Neural cell (in vitro differentiated cells): ENCODE measurements at regions not wholly inside any gene's neighbourhood (a gene's known extent, or its start where the extent isn't known, plus 50 kb on each side); places are given as distances from the start of the nearest gene placed in this dataset.

ENCODE experiments used
- CTCF ChIP-seq: fragments of 450-650 bp; IDR thresholded peaks from 2 replicates; pipeline ENCODE4 v1.5.1; 2014; ENCODE audit warnings: antibody characterized with exemption, mild to moderate bottlenecking, moderate library complexity; ENCODE audit not compliant: poor library complexity, severe bottlenecking
- EZH2 ChIP-seq: fragments of 200-600, 300-800 bp; shearing (Covaris generic), sonication (generic); IDR thresholded peaks from 2 replicates; pipeline ENCODE4 v1.6.1; 2014; ENCODE audit warnings: antibody characterized with exemption, low read length, borderline replicate concordance, mild to moderate bottlenecking; ENCODE audit not compliant: insufficient read depth, poor library complexity, severe bottlenecking
- MXI1 ChIP-seq: fragments of 450-650 bp; conservative IDR thresholded peaks from 2 replicates; pipeline ENCODE4 v1.6.1; 2014; ENCODE audit warnings: antibody characterized with exemption, mild to moderate bottlenecking; ENCODE audit not compliant: poor library complexity, severe bottlenecking

- no peak for TF ChIP-seq EZH2
- no peak for TF ChIP-seq CTCF
- TF ChIP-seq MXI1, result no peak
Measured at GRCh38 chr2:217313386-217313785, 453.5 kb upstream of the TNP1 start.
